Tibial nerve (tissue), 4 donors: ENCODE measurements at regions not wholly inside any gene's neighbourhood (a gene's known extent, or its start where the extent isn't known, plus 50 kb on each side); places are given as distances from the start of the nearest gene placed in this dataset.

Experiments
- DNase-seq, 2 donors: peaks; one replicate each; pipeline ENCODE4 v3.0.0-alpha.2; 2019; ENCODE audit warnings: low spot score in 2 of 2
- H3K27ac ChIP-seq, 4 donors: fragments of 200-600 bp; sonication (generic) in 3 of 4; one replicate each; pipeline ENCODE4 v1.5.1; 2017 to 2019; ENCODE audit warnings: mild to moderate bottlenecking in 1 of 4
- H3K27me3 ChIP-seq, 2 donors: fragments of 200-600 bp; sonication (generic) in 1 of 2; one replicate each; pipeline versions ENCODE4 v1.5.1 to v1.6.0; 2017 to 2019
- H3K36me3 ChIP-seq, 3 donors: fragments of 200-600 bp; sonication (generic); one replicate each; pipeline ENCODE4 v1.5.1; 2018 to 2019
- H3K4me1 ChIP-seq, 4 donors: fragments of 200-600 bp; sonication (generic) in 3 of 4; one replicate each; pipeline ENCODE4 v1.5.1; 2017 to 2019
- H3K4me3 ChIP-seq, 4 donors: fragments of 200-600 bp; sonication (generic) in 3 of 4; one replicate each; pipeline ENCODE4 v1.5.1; 2017 to 2019; ENCODE audit warnings: mild to moderate bottlenecking in 1 of 4, moderate library complexity in 1 of 4
- H3K9me3 ChIP-seq, 4 donors: fragments of 200-600 bp; sonication (generic) in 3 of 4; one replicate each; pipeline ENCODE4 v1.5.1; 2017 to 2019
- CTCF ChIP-seq, 5 experiments: fragments of 200-600 bp in 3 of 5; fragments of 450-650 bp in 2 of 5; sonication (generic) in 3 of 5; IDR thresholded peaks; one replicate each; pipeline ENCODE4 v1.5.1; 2016 to 2019; ENCODE audit warnings: antibody characterized with exemption in 5 of 5, mild to moderate bottlenecking in 3 of 5, moderate library complexity in 2 of 5
- EP300 ChIP-seq, 2 donors: sonication (generic); formaldehyde crosslinking; IDR thresholded peaks; one replicate each; pipeline ENCODE4 v1.6.1; 2017; ENCODE audit warnings: antibody characterized with exemption in 2 of 2, mild to moderate bottlenecking in 1 of 2
- POLR2A ChIP-seq, 2 donors: fragments of 450-650 bp; IDR thresholded peaks; one replicate each; pipeline ENCODE4 v1.6.1; 2017; ENCODE audit warnings: antibody characterized with exemption in 2 of 2, mild to moderate bottlenecking in 2 of 2, moderate library complexity in 2 of 2
- WGBS, 2 donors: methylation state at CpG; one replicate each; pipeline ENCODE4 v1.1.5; 2018; 5-methylcytosine and 5-hydroxymethylcytosine counted together

DNA sequence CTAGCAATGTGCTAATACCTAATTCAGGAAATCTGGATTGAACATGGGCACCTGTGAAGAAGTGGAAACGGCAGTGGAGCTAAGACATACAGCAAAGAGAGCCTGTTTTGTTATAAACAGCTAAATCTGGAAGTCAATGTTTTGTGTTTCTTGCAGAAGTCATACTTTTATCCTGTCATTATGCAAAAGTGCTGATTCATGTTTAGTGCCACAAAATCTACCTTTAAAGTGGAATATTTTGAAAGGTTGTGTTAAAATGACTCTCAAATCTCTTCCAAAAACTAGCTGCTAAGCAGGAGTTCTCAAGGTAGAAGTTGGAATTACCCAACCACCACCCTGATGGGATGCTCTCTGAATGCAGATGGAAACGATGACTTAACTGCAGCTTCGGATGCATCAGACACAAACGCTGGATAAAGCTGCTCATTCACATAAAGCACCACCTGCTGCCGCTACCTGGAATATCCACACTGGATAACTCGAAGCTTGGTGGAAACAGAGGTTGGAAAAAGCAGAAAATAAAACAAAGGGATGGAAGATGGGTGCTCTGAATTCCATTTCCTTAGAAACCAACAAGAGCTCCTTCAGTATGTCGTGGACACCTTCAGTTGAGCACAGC is 132.6 kb upstream of the ZNF236 start:
- no peak for TF ChIP-seq POLR2A (IDR thresholded peaks at IDR 0.05)
- no peak for TF ChIP-seq CTCF (IDR thresholded peaks at IDR 0.05)
- TF ChIP-seq EP300 (IDR thresholded peaks at IDR 0.05): no peak
- DNase-seq: no peak
- H3K36me3 ChIP-seq: no peaks in the 10 kb centered on the region
- peaks cover 0 to 5% of the 10 kb centered on the region in 2 donors for H3K27me3 ChIP-seq
- WGBS, 2 donors: 56 to 79% methylated on average over 7 of the region's 7 CpGs
- H3K4me3 ChIP-seq: no peak overlapping the region
- H3K9me3 ChIP-seq: no peaks in the 10 kb centered on the region
- no peak overlapping the region for H3K27ac ChIP-seq
- peaks cover 0 to 16% (median 3%) of the 10 kb centered on the region in 4 donors for H3K4me1 ChIP-seq

DNA sequence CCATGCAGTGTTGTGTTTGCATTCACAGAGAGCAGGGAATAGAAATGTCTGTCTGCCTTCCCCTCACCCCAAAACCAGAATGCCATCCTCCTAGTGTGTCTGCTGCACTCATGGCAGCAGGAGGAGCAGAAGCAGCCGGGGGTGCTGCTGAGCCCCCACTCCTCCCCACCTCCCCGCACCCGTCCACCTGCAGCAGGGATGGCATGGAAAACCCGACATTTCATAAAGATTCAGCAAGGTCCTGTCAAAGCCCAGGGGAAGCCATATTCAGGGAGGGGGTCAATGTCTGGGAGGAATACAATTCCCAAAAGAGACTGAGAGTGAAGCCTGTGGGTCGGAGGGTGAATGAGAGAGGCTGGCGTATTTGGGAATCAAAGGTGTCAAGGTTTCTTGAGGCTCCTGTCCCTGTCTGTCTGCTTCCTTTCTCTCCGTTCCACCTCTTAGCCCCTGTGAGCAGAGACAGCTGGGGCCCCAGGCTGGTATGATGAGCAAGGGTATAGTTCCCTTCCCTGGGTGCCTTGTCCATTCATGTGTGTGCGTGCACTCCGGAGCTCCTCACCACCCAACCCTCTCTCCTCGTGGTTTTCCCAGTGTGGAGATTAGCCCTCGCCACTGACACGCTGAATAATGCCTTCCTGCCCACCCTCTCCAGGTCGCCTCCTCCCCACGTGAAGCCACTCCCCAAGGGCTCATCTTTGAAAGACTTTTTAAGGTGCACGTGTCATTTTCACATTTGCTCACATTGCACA is 133.5 kb upstream of the ZNF236 start:
- H3K27me3 ChIP-seq: peaks cover 0 to 5% of the 10 kb centered on the region in 2 donors
- no peaks in the 10 kb centered on the region for H3K36me3 ChIP-seq
- no peak overlapping the region for H3K4me3 ChIP-seq
- H3K9me3 ChIP-seq: no peaks in the 10 kb centered on the region
- H3K27ac ChIP-seq: no peak overlapping the region
- DNase-seq: no peak
- H3K4me1 ChIP-seq: peaks cover 0 to 16% (median 3%) of the 10 kb centered on the region in 4 donors
- 66 to 71% methylated on average over 14 to 15 of the region's 15 CpGs for WGBS, 2 donors
- TF ChIP-seq EP300 (IDR thresholded peaks at IDR 0.05) (no peak), POLR2A (IDR thresholded peaks at IDR 0.05) (no peak)

GRCh38 chr18:76687304-76687962 is 134.9 kb upstream of the ZNF236 start:
- H3K36me3 ChIP-seq: no peaks in the 10 kb centered on the region
- no peak for DNase-seq
- WGBS, 2 donors: 61 to 65% methylated on average over 10 of the region's 10 CpGs
- no peaks in the 10 kb centered on the region for H3K9me3 ChIP-seq
- H3K4me1 ChIP-seq: peaks cover 0 to 16% (median 3%) of the 10 kb centered on the region in 4 donors
- no peak overlapping the region for H3K4me3 ChIP-seq
- TF ChIP-seq CTCF (IDR thresholded peaks at IDR 0.05) (no peak), EP300 (IDR thresholded peaks at IDR 0.05) (no peak), POLR2A (IDR thresholded peaks at IDR 0.05) (no peak)
- H3K27me3 ChIP-seq: peaks cover 0 to 5% of the 10 kb centered on the region in 2 donors
- H3K27ac ChIP-seq: peak overlapping the region in 2 of 4 donors; percentile 74 to 75

GRCh38 chr18:76686737-76687231 is 135.6 kb upstream of the ZNF236 start:
- peaks cover 0 to 5% of the 10 kb centered on the region in 2 donors for H3K27me3 ChIP-seq
- H3K27ac ChIP-seq: peak overlapping the region in 2 of 4 donors; percentile 36 to 74
- peak; percentile 52 to 73 for DNase-seq
- no peaks in the 10 kb centered on the region for H3K9me3 ChIP-seq
- H3K4me3 ChIP-seq: no peak overlapping the region
- TF ChIP-seq EP300 (IDR thresholded peaks at IDR 0.05): peak in 1 of 2 donors; percentile 48
- peak; percentile 36 to 73 (median 68) for TF ChIP-seq CTCF (IDR thresholded peaks at IDR 0.05)
- TF ChIP-seq POLR2A (IDR thresholded peaks at IDR 0.05): no peak
- H3K4me1 ChIP-seq: peaks cover 0 to 16% (median 3%) of the 10 kb centered on the region in 4 donors
- WGBS, 2 donors: 8 to 9% methylated on average over 11 of the region's 11 CpGs
- no peaks in the 10 kb centered on the region for H3K36me3 ChIP-seq

- no peak for TF ChIP-seq CTCF (IDR thresholded peaks at IDR 0.05)
- TF ChIP-seq EP300 (IDR thresholded peaks at IDR 0.05): no peak
- no peak for TF ChIP-seq POLR2A (IDR thresholded peaks at IDR 0.05)
- Histone ChIP-seq H3K27ac (no peak overlapping the region), H3K4me3 (no peak overlapping the region), H3K36me3 (no peaks in the 10 kb centered on the region), H3K9me3 (no peaks in the 10 kb centered on the region), H3K4me1 (peaks cover 0 to 16% (median 3%) of the 10 kb centered on the region in 4 donors), H3K27me3 (peaks cover 0 to 5% of the 10 kb centered on the region in 2 donors)
- 94% methylated on average over 8 of the region's 8 CpGs for WGBS, 2 donors
- no peak for DNase-seq
Measured at GRCh38 chr18:76685860-76686259, 136.5 kb upstream of the ZNF236 start.
